GM18858 (cell line): ENCODE measurements at regions not wholly inside any gene's neighbourhood (a gene's known extent, or its start where the extent isn't known, plus 50 kb on each side); places are given as distances from the start of the nearest gene placed in this dataset.
"Not testable (repeated sequence)": the region's sequence is repeated elsewhere in the genome, so short reads cannot be mapped to it uniquely, and the experiment has no call there.

ENCODE experiments used
- ATAC-seq: cut with Tn5 transposase; IDR thresholded peaks from one replicate; pipeline ENCODE4 v1.9.1; 2021; ENCODE audit not compliant: unreplicated experiment

DNA sequence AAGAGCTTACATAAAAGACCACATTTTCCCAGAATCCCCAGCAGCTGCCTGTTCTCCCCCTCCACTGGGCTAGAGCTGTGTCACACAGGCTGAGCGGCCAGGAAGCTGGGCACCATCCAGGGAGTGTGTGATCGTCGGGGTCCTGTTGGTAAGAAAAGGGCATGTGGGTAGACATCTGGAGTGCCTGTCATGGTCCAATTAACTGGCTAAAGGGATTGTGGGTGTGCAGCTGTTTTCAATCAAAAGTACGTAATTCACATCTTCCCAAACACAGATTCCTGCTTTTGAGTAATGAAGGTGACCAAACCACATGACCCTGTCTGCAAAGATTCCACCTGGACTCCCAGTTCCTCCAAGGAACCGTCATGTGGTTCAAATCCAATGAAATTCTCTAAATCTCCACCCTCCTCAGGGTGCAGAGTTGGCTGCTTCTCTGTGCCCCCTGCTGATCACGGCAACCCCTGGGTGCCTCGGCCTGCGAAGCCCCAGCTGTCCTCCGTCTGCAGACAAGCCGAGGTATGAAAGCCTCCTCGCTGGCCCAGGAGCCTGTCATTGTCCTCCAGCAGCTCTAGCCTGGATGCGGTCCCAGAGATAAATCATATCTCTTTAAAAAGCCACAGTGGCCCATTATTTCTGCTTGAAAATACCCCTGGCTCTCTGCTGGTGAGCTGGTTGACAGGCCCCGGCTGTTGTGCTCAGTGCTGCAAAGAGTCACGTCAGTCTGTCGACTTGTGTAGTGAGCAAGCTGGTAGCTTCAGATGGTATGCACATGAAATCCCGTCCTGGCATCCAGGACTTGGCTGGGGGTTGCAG lies 172.9 kb upstream of the SULF2 start:
- ATAC-seq: not testable (repeated sequence)

GRCh38 chr20:47957135-47957534 lies 171.9 kb upstream of the SULF2 start:
- ATAC-seq: no peak

DNA sequence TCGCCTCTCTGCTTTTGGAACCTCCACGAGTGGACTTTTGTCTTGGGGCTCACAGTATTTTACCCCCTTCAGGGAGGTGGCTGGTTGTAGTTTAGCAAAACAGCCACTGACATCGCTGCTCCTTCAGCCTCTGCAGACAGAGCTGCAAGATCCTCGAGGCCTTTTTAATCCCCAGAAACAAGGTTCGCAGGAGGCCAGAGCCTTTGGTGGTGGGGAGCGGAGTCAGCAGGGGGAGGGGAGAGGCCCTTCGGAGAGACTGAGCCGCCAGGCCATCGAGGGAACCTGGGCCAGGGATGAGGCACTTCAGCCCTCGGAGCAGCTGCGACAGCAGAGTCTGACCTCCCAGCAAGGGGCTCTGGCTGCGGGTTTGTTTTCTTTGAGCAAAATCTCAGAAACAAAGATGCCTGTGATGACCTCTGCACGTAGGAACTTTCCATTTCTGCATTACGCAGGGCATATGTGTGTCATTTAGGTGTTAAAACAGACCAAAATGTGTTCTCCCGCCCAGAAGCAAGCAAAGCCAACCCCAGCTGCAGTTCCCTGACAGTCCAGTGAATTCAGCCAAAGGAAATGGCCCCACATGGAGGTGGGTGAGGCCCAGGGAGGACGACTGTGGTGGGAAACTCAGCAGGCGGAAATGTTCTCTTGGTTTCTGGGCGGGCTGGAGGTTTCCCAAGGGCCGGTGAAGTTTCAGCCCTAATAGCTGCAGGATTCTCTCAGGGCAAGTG lies 171.2 kb upstream of the SULF2 start:
- ATAC-seq: no peak

- no peak for ATAC-seq
Observed at GRCh38 chr20:47953471-47953870, 168.2 kb upstream of the SULF2 start.

DNA sequence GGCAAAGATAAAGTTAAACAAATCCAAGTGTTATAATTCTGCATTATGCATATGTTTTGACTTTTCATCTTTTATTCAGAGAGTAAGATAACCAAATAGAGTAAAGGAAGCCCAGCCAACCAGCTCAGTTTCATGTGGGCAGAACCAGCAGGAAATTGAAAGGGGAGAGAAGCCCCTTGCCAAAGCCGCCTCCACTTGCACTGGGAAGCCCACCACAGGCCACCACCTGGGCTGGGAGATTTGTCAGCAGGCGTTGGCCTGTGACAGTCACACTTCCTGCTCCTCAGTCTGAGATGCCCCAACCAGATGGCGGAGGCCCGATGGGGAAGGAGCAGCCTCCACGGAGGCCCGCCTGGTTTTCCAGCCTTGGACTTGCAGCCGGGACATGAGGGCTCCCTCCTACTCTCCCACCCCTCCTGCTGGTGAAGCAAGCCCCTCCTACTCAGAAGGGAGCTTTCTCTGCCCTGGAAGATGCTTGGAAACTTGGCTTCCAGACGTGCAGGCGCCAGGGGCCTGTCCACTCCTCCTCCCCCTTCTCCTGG lies 166.8 kb upstream of the SULF2 start:
- no peak for ATAC-seq

DNA sequence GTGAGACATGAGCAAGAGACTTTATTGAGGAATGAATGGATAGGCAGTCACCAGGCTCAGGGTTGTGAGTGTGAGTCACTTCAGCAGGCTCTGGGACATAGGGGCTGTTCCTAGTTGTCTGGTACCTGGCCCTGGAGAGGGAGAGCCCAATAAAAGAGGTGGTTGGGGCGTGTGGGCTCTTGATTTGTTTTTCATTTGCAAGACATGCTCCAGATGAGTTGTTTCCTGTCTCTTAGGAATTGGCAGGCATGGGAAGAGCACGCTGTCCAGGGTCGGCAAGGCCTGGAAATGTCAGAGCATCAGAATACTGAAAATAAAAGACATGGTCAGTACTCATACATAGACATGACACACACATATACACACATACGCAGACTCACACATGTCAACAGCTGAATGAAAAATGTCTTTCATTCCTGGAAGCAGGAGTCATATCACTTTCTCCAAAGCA lies 166.3 kb upstream of the SULF2 start:
- ATAC-seq: no peak

GRCh38 chr20:47950913-47951283 lies 165.6 kb upstream of the SULF2 start:
- no peak for ATAC-seq

DNA sequence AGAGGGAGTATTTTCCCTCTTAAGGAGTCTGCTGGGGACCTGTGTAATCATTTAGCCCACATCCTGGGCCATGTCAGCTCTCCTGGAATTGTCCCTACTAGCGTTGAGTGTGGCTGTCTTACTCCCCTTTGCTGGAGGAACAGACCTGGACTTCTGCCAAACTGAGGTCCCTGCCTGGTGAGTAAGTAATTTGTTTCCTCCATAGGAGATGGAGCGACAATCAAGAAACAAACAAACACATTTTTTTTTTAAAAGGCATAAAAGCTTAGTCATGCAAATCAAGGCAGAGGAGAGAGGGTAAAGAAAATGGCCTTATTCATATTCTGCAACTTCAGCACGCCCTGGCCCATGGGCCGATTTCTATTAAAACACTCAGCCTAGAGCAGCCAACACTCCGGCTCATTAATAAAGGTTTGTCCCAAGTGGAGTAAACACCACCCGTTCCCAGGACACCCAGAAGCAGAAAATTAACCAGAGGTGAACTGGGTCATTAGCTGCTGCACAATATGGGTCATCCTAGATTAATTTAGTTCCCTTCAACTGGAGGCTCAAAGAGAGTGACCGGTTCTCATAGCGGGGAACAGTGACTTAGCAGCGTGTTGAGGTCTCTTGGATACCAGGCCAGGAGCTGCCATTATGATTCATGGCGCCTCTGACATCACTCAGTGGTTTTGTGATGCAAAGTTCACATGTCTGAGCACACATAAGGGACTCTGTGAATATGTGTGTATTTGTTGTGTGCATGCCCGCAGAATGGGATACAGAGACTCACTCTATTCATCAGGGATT lies 165.0 kb upstream of the SULF2 start:
- ATAC-seq: no peak

DNA sequence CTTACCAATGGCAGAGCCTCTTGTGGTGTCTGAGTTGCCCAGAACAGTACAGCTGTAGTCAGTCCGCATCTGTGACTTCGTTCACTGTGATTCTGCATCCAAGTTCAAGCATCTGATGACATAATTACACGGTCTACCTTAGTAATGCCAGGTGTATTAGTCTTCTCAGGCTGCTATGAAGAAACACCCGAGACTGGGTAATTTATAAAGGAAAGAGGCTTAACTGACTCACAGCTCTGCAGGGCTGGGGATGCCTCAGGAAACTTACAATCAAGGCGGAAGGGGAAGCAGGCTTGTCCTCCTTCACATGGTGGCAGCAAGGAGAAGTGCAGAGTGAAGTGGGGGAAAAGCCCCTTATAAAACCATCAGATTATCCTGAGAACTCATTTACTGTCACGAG lies 163.9 kb upstream of the SULF2 start:
- no peak for ATAC-seq

- ATAC-seq: no peak
Observed at GRCh38 chr20:47944682-47945081, 159.4 kb upstream of the SULF2 start.

GRCh38 chr20:47941869-47942268 lies 156.6 kb upstream of the SULF2 start:
- no peak for ATAC-seq

DNA sequence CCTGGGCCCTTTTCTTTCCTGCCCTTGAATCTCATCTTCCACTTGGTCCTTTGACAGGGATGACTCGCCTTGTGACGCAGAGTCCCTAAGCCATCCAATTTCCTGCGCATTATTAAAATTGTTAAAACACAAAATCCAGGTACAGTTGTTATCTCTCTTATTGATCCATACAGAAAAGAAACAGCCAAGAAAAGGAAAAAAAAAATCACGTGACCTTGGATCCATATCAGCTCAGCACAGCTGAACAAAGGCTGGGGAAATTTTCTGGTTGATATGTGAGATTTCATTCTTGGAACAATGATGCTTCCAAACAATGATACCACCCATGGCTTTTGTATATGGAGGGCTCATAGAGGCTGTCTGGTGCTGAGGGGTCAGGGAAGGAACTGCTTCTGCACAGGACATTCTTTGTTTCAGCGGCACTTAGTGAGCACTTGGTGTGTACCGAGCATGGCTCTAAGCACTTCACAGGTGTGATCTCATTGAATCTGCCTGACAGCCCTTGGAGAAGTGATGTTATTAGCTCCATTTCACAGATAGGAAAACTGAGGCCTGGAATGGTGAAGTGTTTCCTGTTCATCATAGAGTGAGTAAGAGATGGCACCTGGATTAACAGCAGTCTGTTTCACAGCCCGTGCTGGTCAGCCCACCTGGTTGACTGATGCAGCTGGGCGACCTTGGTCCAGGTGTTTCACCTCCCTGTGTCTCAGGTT lies 155.0 kb upstream of the SULF2 start:
- no peak for ATAC-seq

DNA sequence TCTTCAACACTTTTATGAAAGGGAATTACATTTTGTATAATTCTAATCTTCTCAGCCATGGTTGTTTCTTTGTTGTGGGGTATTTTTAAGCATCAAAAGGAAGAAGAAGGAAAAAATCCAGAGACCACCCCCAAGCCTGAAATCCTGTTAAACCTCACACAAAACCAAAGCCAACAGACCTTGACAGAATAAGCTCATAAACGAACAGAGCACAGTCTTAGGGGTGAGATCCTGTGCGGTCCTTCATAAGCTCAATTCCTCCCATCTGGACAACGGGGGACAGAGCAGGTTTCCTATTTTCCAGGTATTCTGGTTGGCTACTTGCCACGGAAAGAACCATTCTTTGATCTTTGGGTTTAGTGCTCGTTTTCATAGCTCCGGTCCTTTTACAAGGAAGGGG lies 151.3 kb upstream of the SULF2 start:
- no peak for ATAC-seq

- no peak for ATAC-seq
Observed at GRCh38 chr20:47934761-47935160, 149.5 kb upstream of the SULF2 start.

GRCh38 chr20:47931443-47931842 lies 146.2 kb upstream of the SULF2 start:
- ATAC-seq: no peak

GRCh38 chr20:47931002-47931401 lies 145.7 kb upstream of the SULF2 start:
- ATAC-seq: no peak

GRCh38 chr20:47929368-47930115 lies 144.3 kb upstream of the SULF2 start:
- no peak for ATAC-seq

DNA sequence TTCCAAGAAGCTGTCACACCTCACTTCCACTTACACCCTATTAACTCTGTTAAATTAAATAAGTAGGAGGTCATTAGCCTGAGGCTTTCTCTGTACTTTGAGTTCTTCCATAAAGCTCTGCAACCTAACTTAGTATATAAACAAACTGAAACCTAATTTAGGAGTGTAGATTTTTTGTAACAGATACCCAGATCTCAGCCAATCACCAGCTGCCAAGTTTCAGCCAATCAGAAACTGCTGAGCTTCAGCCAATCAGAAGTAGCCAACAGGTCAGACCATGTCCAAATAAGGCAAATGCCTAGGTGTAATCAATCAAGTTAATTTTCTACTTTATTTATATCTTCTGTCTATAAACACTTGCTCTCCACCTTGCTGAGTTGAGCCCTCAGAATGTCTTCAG lies 142.7 kb upstream of the SULF2 start:
- no peak for ATAC-seq

DNA sequence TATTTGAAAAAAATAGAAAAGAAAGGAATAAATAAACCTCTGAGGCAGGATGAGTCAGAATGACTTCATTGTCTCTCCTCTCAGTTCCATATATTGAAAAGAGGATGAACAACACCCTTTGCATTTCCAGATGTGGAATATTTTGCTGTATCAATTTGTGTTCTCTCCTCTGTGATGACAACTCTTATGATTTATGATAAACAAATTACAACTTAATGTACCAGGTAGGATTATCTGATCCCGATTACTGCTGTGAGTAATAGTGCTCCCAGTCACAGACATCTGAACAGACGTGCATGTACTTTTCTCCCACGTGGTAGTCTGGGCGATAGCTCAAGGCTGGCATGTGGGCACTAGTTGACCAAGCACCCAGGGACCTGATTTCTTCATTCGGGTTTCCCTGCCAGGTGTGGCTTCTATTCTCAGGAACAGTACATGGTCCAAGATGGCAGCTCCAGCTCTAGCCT lies 142.1 kb upstream of the SULF2 start:
- no peak for ATAC-seq

- ATAC-seq: no peak
Observed at GRCh38 chr20:47926731-47927130, 141.4 kb upstream of the SULF2 start.
